ENCODE measurements at regions not wholly inside any gene's neighbourhood (a gene's known extent, or its start where the extent isn't known, plus 50 kb on each side); places are given as distances from the start of the nearest gene placed in this dataset.

DNA sequence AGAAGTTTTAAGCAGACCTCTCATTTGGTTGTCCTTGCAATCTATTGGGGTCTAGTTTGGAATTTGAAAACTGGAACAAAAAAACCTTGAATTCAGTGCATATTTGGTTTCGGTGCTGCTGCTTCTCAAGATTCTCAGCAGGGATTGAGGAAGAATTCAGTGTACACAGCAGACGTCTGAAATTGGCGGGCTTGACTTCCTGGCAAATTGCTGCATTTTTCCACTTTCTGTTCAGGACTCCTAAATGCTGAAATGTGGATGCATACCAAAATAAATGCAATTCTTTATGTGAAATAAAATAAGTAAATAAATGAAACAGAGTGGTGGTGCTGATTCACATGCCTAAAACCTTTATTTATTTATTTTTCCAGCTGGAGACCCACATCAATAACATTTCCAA, 332.4 kb upstream of the KYNU start:
- TF ChIP-seq GATA3 (IDR thresholded peaks at IDR 0.05; ENCODE audit: low read depth, low read length) (no peak), GATA2 (IDR thresholded peaks at IDR 0.05; ENCODE audit: low read depth, low read length) (no peak)

DNA sequence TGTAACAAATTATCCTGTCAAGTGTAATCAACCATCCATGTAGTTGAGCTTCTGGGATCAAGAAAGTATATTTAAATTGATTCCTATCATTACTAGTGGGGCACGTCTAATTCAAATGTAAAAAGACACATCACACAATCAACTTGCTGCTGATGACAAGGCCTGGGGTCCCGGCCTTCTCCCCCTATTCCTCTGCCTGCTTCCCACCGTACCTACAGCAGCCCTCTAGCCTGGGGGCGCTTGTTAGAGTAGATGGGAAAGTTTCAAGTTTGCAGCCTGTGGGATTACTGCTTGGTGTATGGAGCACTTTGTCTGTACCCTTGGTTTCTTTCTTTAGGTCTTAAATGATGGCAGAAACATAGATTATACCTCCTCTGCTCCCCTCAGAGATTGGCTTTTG, 333.3 kb upstream of the KYNU start:
- no peak for TF ChIP-seq GATA3 (IDR thresholded peaks at IDR 0.05; ENCODE audit: low read depth, low read length)
- TF ChIP-seq GATA2 (IDR thresholded peaks at IDR 0.05; ENCODE audit: low read depth, low read length), result no peak

DNA sequence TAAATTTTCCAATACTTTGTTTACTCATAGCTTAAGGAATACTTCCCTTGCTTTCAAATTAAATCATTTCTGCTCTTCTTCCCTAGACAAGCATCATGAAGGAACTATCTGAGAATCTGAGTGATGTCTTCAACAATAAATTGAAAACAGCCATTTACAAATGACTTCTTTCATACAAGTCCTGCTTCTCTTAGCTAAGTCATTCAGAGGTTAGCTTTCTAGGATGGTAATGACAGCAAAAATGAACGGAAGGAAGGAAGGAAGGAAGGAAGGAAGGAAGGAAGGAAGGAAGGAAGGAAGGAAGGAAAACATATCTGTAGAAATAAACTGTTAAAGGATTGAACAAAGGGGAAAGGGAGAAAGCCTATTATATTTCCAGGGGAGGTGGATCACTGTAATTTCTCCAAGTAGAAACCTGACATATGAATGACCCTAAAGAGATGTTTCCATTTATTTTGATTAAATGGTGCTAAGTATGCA, 335.0 kb upstream of the KYNU start:
- TF ChIP-seq GATA2 (IDR thresholded peaks at IDR 0.05; ENCODE audit: low read depth, low read length) (no peak), GATA3 (IDR thresholded peaks at IDR 0.05; ENCODE audit: low read depth, low read length) (no peak)

DNA sequence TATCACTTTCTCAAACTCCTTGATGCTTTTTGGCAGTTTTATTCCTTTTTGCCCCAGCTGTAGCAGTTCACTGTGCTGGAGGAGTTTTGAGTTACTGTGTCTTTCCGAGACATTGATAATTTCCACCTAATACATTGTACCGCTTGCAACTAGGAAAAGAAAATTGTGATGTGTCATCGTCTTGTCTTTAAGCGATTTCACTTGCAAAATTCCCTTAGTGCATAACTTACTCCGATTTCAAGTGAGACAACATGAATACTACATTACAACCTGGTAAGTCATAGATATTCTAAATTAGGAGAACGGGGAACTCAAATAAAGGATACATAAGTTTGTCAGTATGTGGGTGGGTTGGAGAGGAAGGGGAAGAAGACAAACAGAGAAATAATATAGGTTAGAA, 340.5 kb upstream of the KYNU start:
- TF ChIP-seq GATA2 (IDR thresholded peaks at IDR 0.05; ENCODE audit: low read depth, low read length), result no peak
- TF ChIP-seq GATA3 (IDR thresholded peaks at IDR 0.05; ENCODE audit: low read depth, low read length), result no peak

DNA sequence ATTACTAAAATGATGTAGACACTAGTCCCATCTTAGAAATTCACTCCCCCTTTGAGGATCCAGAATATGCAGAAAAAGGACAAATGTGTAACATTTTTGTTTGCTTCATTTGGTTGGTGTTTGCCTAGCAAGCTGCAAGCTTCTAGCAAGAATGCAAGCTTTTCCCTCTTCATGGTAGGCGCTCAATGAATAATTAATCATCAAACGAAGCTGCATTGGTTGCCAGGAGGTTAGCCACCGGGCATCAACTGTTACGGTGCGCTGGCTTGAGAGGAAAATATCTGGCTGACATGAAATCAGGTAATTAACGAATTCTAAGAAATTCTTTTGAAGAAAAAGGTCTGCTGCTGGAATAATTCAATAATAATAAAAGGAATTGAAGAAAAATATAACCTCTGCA, 341.0 kb upstream of the KYNU start:
- TF ChIP-seq GATA2 (IDR thresholded peaks at IDR 0.05; ENCODE audit: low read depth, low read length) (no peak), GATA3 (IDR thresholded peaks at IDR 0.05; ENCODE audit: low read depth, low read length) (no peak)

DNA sequence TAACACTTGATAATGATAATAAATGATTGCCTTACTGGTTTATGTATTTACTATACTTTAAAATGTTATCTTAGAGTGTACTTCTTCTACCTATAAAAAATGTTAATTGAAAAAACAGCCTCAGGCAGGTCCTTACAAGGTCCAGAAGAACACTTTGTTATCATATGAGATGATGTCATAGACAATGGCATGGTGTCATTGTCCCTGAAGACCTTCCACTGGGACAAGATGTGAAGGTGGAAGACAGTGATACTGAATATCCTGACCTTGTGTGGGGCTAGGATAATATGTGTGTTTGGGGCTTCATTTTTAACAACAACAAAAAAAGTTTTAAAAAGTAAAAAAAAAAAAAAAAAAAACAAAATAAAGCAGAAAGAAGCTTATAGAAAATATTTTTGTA, 342.2 kb upstream of the KYNU start:
- TF ChIP-seq GATA3 (IDR thresholded peaks at IDR 0.05; ENCODE audit: low read depth, low read length) (no peak), GATA2 (IDR thresholded peaks at IDR 0.05; ENCODE audit: low read depth, low read length) (no peak)

DNA sequence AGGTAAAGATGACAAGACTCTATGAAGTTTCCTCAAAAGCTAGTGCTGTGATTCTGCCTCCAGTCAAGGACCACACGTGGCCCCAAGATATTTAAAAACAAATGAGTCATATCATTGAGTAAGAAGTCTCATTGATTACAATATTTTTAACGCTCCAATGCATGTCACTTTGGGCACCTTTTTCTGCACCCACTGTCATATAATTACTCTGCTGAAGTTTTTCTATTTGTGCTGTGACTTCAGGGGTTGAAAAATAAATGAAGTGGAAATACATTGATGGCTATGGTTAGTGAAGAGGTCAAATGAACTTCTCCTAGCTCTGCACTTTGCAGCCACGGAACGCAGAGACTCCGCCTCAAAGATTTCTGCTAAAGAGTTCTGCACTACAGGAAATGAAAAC, 344.3 kb upstream of the KYNU start:
- TF ChIP-seq GATA3 (IDR thresholded peaks at IDR 0.05; ENCODE audit: low read depth, low read length), result no peak
- no peak for TF ChIP-seq GATA2 (IDR thresholded peaks at IDR 0.05; ENCODE audit: low read depth, low read length)

DNA sequence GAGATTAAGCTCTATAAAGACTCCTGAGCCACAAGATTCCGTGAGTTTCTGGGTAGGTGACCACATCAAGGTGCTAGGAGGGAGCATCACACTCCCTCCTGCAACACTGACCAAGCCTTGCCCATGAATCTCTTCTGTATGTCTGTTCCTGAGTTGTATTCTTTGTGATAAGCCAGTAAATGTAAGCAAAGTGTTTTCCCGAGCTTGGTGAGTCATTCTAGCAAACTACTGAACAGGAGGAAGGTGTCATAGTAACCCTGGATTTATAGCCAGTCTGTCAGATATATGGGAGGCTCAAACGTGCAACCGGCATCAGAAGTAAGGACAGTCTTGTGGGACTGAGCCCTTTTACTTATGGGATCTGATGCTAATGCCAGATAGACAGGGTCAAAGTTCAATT, 346.1 kb upstream of the KYNU start:
- TF ChIP-seq GATA3 (IDR thresholded peaks at IDR 0.05; ENCODE audit: low read depth, low read length) (no peak), GATA2 (IDR thresholded peaks at IDR 0.05; ENCODE audit: low read depth, low read length) (no peak)

DNA sequence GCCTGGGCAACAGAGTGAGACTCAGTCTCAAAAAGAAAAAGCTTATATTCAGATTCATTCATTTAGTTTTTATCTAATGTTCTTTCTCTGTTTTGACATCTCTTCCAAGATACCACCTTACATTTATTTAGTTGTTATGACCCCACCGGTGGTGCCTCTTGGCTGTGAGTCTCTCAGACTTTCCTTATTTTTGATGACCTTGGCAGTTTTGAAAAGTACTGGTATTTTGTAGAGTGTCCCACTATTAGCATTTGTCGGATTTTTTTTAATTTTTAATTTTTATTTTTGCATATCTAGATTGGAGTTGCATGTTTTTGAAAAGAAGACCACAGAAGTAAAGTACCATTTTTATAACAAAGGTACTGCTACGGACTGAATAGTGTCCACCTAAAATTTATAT, 351.7 kb upstream of the KYNU start:
- TF ChIP-seq GATA2 (IDR thresholded peaks at IDR 0.05; ENCODE audit: low read depth, low read length), result no peak
- TF ChIP-seq GATA3 (IDR thresholded peaks at IDR 0.05; ENCODE audit: low read depth, low read length), result no peak

DNA sequence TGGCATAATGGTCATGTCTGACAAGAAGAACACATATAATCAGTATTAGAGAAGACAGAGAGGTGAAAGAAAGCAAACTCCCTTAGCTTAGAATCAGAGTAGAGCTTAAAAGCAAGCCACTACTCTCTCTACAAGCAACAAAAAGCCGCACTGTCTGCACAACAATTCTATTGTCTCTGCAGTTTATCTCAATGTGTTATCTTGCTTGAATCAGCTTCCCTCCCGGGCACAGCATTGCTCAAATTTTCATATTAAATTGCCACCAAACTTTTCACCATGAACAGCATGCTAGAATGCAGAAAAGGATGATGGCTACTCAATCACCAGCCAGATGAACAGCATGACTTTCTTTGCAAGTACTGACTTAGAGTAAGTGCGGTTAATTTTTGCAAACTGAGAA, 356.0 kb upstream of the KYNU start:
- peak; percentile 88 for TF ChIP-seq GATA3 (IDR thresholded peaks at IDR 0.05; ENCODE audit: low read depth, low read length)
- peak; percentile 87 for TF ChIP-seq GATA2 (IDR thresholded peaks at IDR 0.05; ENCODE audit: low read depth, low read length)

DNA sequence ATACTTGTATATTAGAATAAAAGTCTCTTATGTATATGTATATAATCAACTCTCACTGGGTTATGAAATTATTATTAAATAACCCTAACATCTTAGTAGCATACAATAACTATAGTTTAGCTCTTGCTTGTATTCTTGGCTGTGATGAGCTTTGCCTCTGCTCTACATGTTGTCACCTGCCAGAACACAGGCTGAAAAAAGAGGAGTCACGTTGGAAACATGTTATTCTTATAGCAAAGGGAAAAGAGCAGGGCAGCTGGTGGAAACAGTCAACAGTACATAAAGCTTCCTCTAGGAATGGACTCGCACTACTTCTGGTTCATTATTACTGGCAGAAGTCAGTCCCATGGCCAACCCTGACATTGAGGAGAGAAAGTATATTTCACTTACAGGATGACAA, 362.0 kb upstream of the KYNU start:
- no peak for TF ChIP-seq GATA3 (IDR thresholded peaks at IDR 0.05; ENCODE audit: low read depth, low read length)
- TF ChIP-seq GATA2 (IDR thresholded peaks at IDR 0.05; ENCODE audit: low read depth, low read length), result no peak

DNA sequence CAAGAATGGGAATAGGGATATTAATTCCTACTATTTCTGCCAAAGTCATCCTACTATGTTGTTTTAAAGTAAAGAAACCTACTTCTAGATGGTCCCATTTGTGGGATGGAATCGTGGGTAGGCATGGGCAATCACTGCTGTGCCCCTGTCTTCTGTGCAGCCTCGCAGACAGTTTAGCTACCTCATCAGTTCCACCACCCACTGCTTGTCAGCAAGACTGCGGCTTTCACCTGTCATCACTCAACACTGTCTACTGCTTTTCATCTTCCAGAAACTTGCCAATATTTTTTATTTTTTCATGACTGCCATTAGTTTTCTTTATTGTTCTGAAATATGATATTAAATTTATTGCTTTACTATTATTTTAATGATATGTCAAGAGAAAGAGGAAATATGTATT, 368.1 kb upstream of the KYNU start:
- no peak for TF ChIP-seq GATA3 (IDR thresholded peaks at IDR 0.05; ENCODE audit: low read depth, low read length)
- no peak for TF ChIP-seq GATA2 (IDR thresholded peaks at IDR 0.05; ENCODE audit: low read depth, low read length)

DNA sequence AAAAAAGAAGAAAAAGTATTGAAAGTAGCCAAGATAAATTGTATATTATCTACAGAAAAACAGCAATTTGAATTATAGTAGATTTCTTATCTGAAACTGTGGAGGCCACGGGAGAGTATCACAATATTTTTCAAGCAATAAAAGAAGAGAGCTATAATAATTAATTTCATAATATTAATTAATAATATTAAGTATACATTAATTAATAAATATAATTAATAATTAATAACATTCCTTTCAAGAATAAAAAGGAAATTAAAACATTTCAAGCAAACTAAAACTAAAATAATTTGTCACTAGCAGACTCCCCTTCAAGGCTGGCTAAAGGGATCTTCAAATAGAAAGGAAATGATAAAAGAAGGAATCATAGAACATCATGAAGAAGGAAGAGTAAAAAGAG, 372.7 kb upstream of the KYNU start:
- TF ChIP-seq GATA3 (IDR thresholded peaks at IDR 0.05; ENCODE audit: low read depth, low read length) (no peak), GATA2 (IDR thresholded peaks at IDR 0.05; ENCODE audit: low read depth, low read length) (no peak)

DNA sequence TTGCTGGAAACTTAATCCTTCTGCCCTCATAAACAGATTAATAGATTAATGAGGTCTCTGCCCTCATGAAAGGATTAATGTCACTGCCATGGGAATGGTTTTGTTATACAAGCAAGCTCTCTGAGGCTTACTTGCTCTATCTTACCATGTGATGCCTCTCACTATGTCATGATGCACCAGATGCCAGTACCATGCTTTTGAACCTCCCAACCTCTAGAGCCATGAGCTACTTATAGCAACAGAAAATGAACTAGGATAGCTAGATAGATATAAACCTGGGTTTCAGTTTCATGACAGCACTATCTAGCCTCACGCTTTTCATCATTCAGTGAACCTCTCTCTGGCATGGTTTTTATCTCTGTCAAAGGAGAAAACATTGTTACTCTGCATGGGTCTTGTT, 371.6 kb upstream of the LRP1B start:
- no peak for TF ChIP-seq GATA2 (IDR thresholded peaks at IDR 0.05; ENCODE audit: low read depth, low read length)
- no peak for TF ChIP-seq GATA3 (IDR thresholded peaks at IDR 0.05; ENCODE audit: low read depth, low read length)

DNA sequence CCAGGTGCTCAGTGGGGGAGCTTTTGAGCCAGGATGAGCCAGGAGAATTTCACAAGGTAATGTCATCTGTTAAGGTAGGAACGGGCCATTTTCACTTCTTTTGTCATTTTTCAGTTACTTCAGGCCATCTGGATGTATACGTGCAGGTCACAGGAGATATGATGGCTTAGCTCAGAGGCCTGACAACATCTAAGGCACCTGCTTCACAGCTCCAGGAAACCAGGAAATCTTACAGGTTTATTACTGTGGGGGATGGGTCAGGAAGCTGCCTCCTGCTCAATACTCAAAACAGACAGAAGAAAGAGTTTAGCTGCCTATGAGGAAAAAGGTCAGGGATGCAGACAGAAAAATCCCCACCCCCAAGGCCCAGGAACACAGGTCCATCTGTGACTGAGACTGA, 364.3 kb upstream of the LRP1B start:
- TF ChIP-seq GATA2 (IDR thresholded peaks at IDR 0.05; ENCODE audit: low read depth, low read length) (no peak), GATA3 (IDR thresholded peaks at IDR 0.05; ENCODE audit: low read depth, low read length) (no peak)

DNA sequence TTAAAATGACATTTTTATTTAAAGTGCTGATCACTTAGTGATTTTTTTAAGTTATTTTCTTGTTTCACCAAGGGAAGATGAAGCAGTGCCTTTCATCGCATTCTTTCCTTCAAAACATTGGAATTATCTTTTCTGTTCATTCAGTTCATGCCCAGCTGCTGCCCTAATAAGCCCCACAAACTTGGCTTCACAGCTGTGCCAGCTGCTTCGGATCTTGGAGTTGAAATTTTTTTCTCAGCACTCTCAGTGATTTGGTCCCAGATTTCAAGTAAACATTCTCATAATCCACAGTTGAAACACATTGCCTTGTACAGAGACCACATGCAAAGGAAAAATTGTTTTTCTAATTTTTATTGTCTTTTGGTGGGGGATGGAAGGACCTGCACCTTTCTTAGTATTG, 353.3 kb upstream of the LRP1B start:
- TF ChIP-seq GATA2 (IDR thresholded peaks at IDR 0.05; ENCODE audit: low read depth, low read length) (no peak), GATA3 (IDR thresholded peaks at IDR 0.05; ENCODE audit: low read depth, low read length) (no peak)
